GM12878 (cell line): ENCODE measurements at regions not wholly inside any gene's neighbourhood (a gene's known extent, or its start where the extent isn't known, plus 50 kb on each side); places are given as distances from the start of the nearest gene placed in this dataset.

Experiments
- ATAC-seq: fragments of 200-7000 bp; cut with Tn5 transposase; 3 replicates; pipeline ENCODE4 v1.9.1; 2020; ENCODE audit warnings: mild to moderate bottlenecking, moderate library complexity
- BruUV-seq: library from RNA; stranded (reverse); fragments of 400-500 nt; replicated peaks from 2 replicates; lab custom pipeline; 2021; lab: Mats Ljungman, UMichigan
- CTCF ChIA-PET: fragments of 300-600 bp; sonication (Branson Sonifier 250); formaldehyde crosslinking; extraction: SDS; loops from one replicate; lab custom pipeline; 2021; ENCODE audit warnings: inconsistent platforms; lab: Yijun Ruan, JAX
- POLR2A ChIA-PET: fragments of 350-600 bp; formaldehyde crosslinking; extraction: SDS; loops from one replicate; lab custom pipeline; 2021; ENCODE audit warnings: inconsistent platforms; lab: Charles Lee
- RAD21 ChIA-PET: fragments of 300-600 bp; sonication (Branson Sonifier 250); formaldehyde crosslinking; loops from one replicate; lab custom pipeline; 2023; ENCODE audit warnings: antibody characterized with exemption; ENCODE audit not compliant: unreplicated experiment; lab: Charles Lee
- SMC1A ChIA-PET: fragments of 300-600 bp; sonication (Branson Sonifier 250); formaldehyde crosslinking; loops from one replicate; lab custom pipeline; 2023; ENCODE audit not compliant: unreplicated experiment, uncharacterized antibody; lab: Charles Lee
- DNase-seq: peaks from one replicate; pipeline ENCODE4 v3.0.0-alpha.2; 2011; ENCODE audit warnings: low read depth, low spot score
- FAIRE-seq: peaks from 3 replicates; lab custom pipeline; 2011; peaks lifted over from hg19 to GRCh38; lab: Jason Lieb, UNC
- H2AFZ ChIP-seq: 2 replicates; pipeline ENCODE4 v1.6.0; 2011; ENCODE audit warnings: low read depth, low read length, control low read depth; ENCODE audit not compliant: control insufficient read depth
- H3K27ac ChIP-seq: 2 replicates; pipeline ENCODE4 v1.5.1; 2011; ENCODE audit warnings: control low read depth; ENCODE audit not compliant: control insufficient read depth, insufficient read depth
- H3K27me3 ChIP-seq, 2 experiments: replicated peaks in 1 of 2; 2 replicates each; pipeline versions ENCODE4 v1.6.0 to v1.6.1; 2011; ENCODE audit warnings: low read length in 1 of 2; ENCODE audit not compliant: control insufficient read depth in 2 of 2, insufficient read depth in 2 of 2
- H3K36me3 ChIP-seq, 2 experiments: 2 replicates each; pipeline ENCODE4 v1.5.1; 2011; ENCODE audit warnings: low read length in 1 of 2; ENCODE audit not compliant: control insufficient read depth in 2 of 2, insufficient read depth in 2 of 2
- H3K4me1 ChIP-seq: 2 replicates; pipeline ENCODE4 v1.6.1; 2011; ENCODE audit warnings: mild to moderate bottlenecking, low read length, moderate library complexity, mixed read lengths; ENCODE audit not compliant: control insufficient read depth, insufficient read depth
- H3K4me2 ChIP-seq: 2 replicates; pipeline ENCODE4 v1.6.0; 2011; ENCODE audit warnings: control low read depth; ENCODE audit not compliant: control insufficient read depth, insufficient read depth
- H3K4me3 ChIP-seq: fragments of 200-600 bp; sonication (generic); 2 replicates; pipeline ENCODE4 v1.5.1; 2016
- H3K79me2 ChIP-seq: 2 replicates; pipeline ENCODE4 v1.6.0; 2011; ENCODE audit warnings: low read length; ENCODE audit not compliant: control insufficient read depth, insufficient read depth
- H3K9ac ChIP-seq: 2 replicates; pipeline ENCODE4 v1.8.0; 2011; ENCODE audit warnings: low read length, control low read depth, mixed read lengths; ENCODE audit not compliant: control insufficient read depth, insufficient read depth
- H3K9me3 ChIP-seq: replicated peaks from 3 replicates; pipeline ENCODE4 v1.5.1; 2011; ENCODE audit warnings: mild to moderate bottlenecking, low read length; ENCODE audit not compliant: control insufficient read depth, insufficient read depth
- H4K20me1 ChIP-seq: 2 replicates; pipeline ENCODE4 v1.6.0; 2011; ENCODE audit not compliant: control insufficient read depth, insufficient read depth
- ATF7 ChIP-seq: fragments of 450-650 bp; IDR thresholded peaks from 2 replicates; pipeline ENCODE4 v1.6.1; 2016; ENCODE audit warnings: low read depth, mild to moderate bottlenecking
- IKZF2 ChIP-seq, 2 experiments: fragments of 450-650 bp; IDR thresholded peaks; 2 replicates each; pipeline ENCODE4 v1.6.1; 2017; ENCODE audit warnings: mild to moderate bottlenecking in 2 of 2, moderate library complexity in 2 of 2
- MEF2A ChIP-seq: IDR thresholded peaks from 2 replicates; pipeline ENCODE4 v1.6.1; 2011; ENCODE audit warnings: low read depth, mild to moderate bottlenecking, low read length, moderate library complexity; ENCODE audit not compliant: insufficient read depth
- NRF1 ChIP-seq: conservative IDR thresholded peaks from 2 replicates; pipeline ENCODE4 v1.6.1; 2011; ENCODE audit warnings: mild to moderate bottlenecking, low read depth, low read length, improper control_type of control experiment
- POLR2A ChIP-seq: IDR thresholded peaks from 2 replicates; pipeline ENCODE4 v1.6.1; 2011; ENCODE audit warnings: low read depth, mild to moderate bottlenecking, low read length
- SREBF2 ChIP-seq: IDR thresholded peaks from 2 replicates; pipeline ENCODE4 v1.6.1; 2012; ENCODE audit warnings: mild to moderate bottlenecking, low read length
- ZNF24 ChIP-seq: fragments of 450-650 bp; IDR thresholded peaks from 2 replicates; pipeline ENCODE4 v1.6.1; 2017; ENCODE audit warnings: antibody characterized with exemption, mild to moderate bottlenecking
- in situ Hi-C: fragments of 300-500 bp; cut with MboI; formaldehyde crosslinking; loops from 9 replicates; pipeline ENCODE4 v1.14.3; 2018; ENCODE audit warnings: mixed read lengths
- intact Hi-C: fragments of 100-400 bp; cut with micrococcal nuclease; formaldehyde crosslinking; loops from one replicate; pipeline ENCODE4 v1.14.2; 2022; ENCODE audit not compliant: unreplicated experiment
- TF ChIP-seq, protein P1 (sequence below): fragments of 450-650 bp; IDR thresholded peaks from 2 replicates; pipeline ENCODE4 v1.6.1; 2017; ENCODE audit warnings: mild to moderate bottlenecking, moderate library complexity

DNA sequence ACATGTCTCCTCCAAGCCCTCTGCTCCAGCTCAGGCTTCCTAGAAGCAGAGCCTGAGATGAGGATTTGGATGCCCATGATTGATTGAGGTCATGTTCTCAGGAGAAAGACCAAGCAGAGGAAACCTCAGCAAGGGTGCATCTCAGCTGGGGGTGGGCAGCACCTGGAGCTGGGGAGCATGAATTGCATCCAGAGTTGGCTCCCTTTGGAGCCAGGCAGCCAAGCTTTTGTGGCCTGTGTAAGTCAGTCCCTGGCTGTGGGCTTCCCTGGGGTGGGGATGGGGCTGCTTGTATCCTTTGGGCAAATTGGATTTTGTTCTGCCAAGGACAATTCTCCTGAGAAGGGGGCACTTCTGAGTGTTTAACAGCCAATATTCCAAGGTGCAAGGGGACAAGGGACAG is 91.5 kb upstream of the WASF3 start:
- SMC1A ChIA-PET = no interaction called here
- ATAC-seq = no peak
- H3K4me3 ChIP-seq = no peak overlapping the region
- FAIRE-seq = no peak
- H3K27me3 ChIP-seq = no peaks in the 10 kb centered on the region
- H3K9ac ChIP-seq = no peak overlapping the region
- in situ Hi-C loops = no loop called here
- no peak overlapping the region for H3K4me2 ChIP-seq
- H3K79me2 ChIP-seq = no peaks in the 10 kb centered on the region
- intact Hi-C loops = no loop called here
- H3K9me3 ChIP-seq = no peaks in the 10 kb centered on the region
- TF ChIP-seq, protein P1, sequence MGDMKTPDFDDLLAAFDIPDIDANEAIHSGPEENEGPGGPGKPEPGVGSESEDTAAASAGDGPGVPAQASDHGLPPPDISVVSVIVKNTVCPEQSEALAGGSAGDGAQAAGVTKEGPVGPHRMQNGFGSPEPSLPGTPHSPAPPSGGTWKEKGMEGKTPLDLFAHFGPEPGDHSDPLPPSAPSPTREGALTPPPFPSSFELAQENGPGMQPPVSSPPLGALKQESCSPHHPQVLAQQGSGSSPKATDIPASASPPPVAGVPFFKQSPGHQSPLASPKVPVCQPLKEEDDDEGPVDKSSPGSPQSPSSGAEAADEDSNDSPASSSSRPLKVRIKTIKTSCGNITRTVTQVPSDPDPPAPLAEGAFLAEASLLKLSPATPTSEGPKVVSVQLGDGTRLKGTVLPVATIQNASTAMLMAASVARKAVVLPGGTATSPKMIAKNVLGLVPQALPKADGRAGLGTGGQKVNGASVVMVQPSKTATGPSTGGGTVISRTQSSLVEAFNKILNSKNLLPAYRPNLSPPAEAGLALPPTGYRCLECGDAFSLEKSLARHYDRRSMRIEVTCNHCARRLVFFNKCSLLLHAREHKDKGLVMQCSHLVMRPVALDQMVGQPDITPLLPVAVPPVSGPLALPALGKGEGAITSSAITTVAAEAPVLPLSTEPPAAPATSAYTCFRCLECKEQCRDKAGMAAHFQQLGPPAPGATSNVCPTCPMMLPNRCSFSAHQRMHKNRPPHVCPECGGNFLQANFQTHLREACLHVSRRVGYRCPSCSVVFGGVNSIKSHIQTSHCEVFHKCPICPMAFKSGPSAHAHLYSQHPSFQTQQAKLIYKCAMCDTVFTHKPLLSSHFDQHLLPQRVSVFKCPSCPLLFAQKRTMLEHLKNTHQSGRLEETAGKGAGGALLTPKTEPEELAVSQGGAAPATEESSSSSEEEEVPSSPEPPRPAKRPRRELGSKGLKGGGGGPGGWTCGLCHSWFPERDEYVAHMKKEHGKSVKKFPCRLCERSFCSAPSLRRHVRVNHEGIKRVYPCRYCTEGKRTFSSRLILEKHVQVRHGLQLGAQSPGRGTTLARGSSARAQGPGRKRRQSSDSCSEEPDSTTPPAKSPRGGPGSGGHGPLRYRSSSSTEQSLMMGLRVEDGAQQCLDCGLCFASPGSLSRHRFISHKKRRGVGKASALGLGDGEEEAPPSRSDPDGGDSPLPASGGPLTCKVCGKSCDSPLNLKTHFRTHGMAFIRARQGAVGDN = no peak
- no peak for TF ChIP-seq NRF1
- TF ChIP-seq SREBF2 = no peak
- no peak for TF ChIP-seq POLR2A
- no peak for TF ChIP-seq MEF2A
- no peak for TF ChIP-seq ATF7
- TF ChIP-seq ZNF24 = no peak
- TF ChIP-seq IKZF2 (IDR thresholded peaks at IDR 0.05) = no peak
- no peak overlapping the region for H3K27ac ChIP-seq
- no TSS peak for BruUV-seq
- CTCF ChIA-PET = no interaction called here
- DNase-seq = no peak
- RAD21 ChIA-PET = no interaction called here
- H3K4me1 ChIP-seq = no peaks in the 10 kb centered on the region
- no peaks in the 10 kb centered on the region for H3K36me3 ChIP-seq
- H4K20me1 ChIP-seq = no peaks in the 10 kb centered on the region
- H2AFZ ChIP-seq = no peak overlapping the region
- POLR2A ChIA-PET = no interaction called here
